Astrocyte (in vitro differentiated cells and primary cell): ENCODE measurements at regions not wholly inside any gene's neighbourhood (a gene's known extent, or its start where the extent isn't known, plus 50 kb on each side); places are given as distances from the start of the nearest gene placed in this dataset.

Source experiments
- DNase-seq: peaks from one replicate; pipeline ENCODE4 v3.0.0-alpha.2; 2010; ENCODE audit warnings: low read depth
- FAIRE-seq: peaks from 2 replicates; lab custom pipeline; 2011; peaks lifted over from hg19 to GRCh38; lab: Jason Lieb, UNC
- H2AFZ ChIP-seq: 2 replicates; pipeline ENCODE4 v1.6.0; 2012; ENCODE audit warnings: low read depth, low read length, inconsistent platforms
- H3K27ac ChIP-seq: 2 replicates; pipeline ENCODE4 v1.5.1; 2011; ENCODE audit warnings: low read depth, low read length, inconsistent platforms
- H3K27me3 ChIP-seq: 2 replicates; pipeline ENCODE4 v1.6.0; 2011; ENCODE audit warnings: low read length, inconsistent platforms; ENCODE audit not compliant: insufficient read depth
- H3K36me3 ChIP-seq: 2 replicates; pipeline ENCODE4 v1.5.1; 2011; ENCODE audit warnings: low read length, inconsistent platforms; ENCODE audit not compliant: insufficient read depth
- H3K4me1 ChIP-seq: 2 replicates; pipeline ENCODE4 v1.5.1; 2011; ENCODE audit warnings: low read length, inconsistent platforms; ENCODE audit not compliant: insufficient read depth
- H3K4me2 ChIP-seq: 2 replicates; pipeline ENCODE4 v1.6.0; 2012; ENCODE audit warnings: low read length, inconsistent platforms
- H3K4me3 ChIP-seq: 2 replicates; pipeline ENCODE4 v1.5.1; 2011; ENCODE audit warnings: low read depth, mild to moderate bottlenecking, low read length, inconsistent platforms; ENCODE audit not compliant: insufficient read depth
- H3K79me2 ChIP-seq: 2 replicates; pipeline ENCODE4 v1.6.0; 2012; ENCODE audit warnings: mild to moderate bottlenecking, low read length, inconsistent platforms; ENCODE audit not compliant: insufficient read depth
- H3K9ac ChIP-seq: 2 replicates; pipeline ENCODE4 v1.6.0; 2012; ENCODE audit warnings: mild to moderate bottlenecking, low read length, inconsistent platforms
- H3K9me3 ChIP-seq: 2 replicates; pipeline ENCODE4 v1.5.1; 2012; ENCODE audit warnings: low read depth, mild to moderate bottlenecking, low read length, inconsistent platforms; ENCODE audit not compliant: insufficient read depth
- H4K20me1 ChIP-seq: 2 replicates; pipeline ENCODE4 v1.6.0; 2012; ENCODE audit warnings: low read length, inconsistent platforms; ENCODE audit not compliant: insufficient read depth
- H3K27ac Mint-ChIP-seq: one replicate; pipeline ENCODE4 v1.8.0; 2021; ENCODE audit warnings: mild to moderate bottlenecking, mixed read lengths; ENCODE audit not compliant: unreplicated experiment
- H3K27me3 Mint-ChIP-seq: one replicate; pipeline ENCODE4 v1.8.0; 2021; ENCODE audit warnings: low read depth, mixed read lengths; ENCODE audit not compliant: unreplicated experiment
- H3K36me3 Mint-ChIP-seq: one replicate; pipeline ENCODE4 v1.8.0; 2021; ENCODE audit warnings: low read depth, mixed read lengths; ENCODE audit not compliant: unreplicated experiment
- H3K4me1 Mint-ChIP-seq: one replicate; pipeline ENCODE4 v1.8.0; 2021; ENCODE audit warnings: low read depth, mixed read lengths; ENCODE audit not compliant: unreplicated experiment
- H3K4me3 Mint-ChIP-seq: one replicate; pipeline ENCODE4 v1.8.0; 2021; ENCODE audit warnings: mild to moderate bottlenecking, moderate library complexity, mixed read lengths; ENCODE audit not compliant: unreplicated experiment
- H3K9me3 Mint-ChIP-seq: one replicate; pipeline ENCODE4 v1.8.0; 2021; ENCODE audit warnings: mild to moderate bottlenecking, mixed read lengths; ENCODE audit not compliant: unreplicated experiment
- EZH2 ChIP-seq: IDR thresholded peaks from 2 replicates; pipeline ENCODE4 v1.6.1; 2012; ENCODE audit warnings: mild to moderate bottlenecking, low read length, inconsistent platforms; ENCODE audit not compliant: insufficient read depth
- TF ChIP-seq, protein P1 (sequence below): IDR thresholded peaks from 2 replicates; pipeline ENCODE4 v1.5.1; 2011; ENCODE audit warnings: low read depth, mild to moderate bottlenecking, inconsistent platforms, low read length, moderate library complexity; ENCODE audit not compliant: insufficient read depth

DNA sequence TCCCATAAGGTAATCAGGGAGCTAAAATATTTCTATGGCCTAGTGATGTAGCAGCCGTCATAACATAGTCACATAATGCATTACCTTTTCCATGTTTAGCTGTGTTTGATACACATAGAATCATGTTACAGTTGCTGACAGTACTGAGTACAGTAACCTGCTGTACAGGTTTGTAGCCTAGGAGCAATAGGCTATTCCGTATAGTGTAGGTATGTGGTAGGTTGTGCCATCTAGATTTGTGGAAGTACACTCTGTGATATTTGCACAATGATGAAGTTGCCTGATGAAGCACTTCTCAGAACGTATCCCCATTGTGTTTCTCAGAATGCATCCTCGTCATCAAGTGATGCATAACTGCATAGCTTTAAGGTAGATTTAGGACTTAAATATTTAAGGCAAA, 495.6 kb upstream of the ZFP42 start:
- Histone ChIP-seq H3K4me2 (no peak overlapping the region), H3K27me3 (no peaks in the 10 kb centered on the region), H3K27ac (no peak overlapping the region), H3K4me3 (no peak overlapping the region), H3K4me1 (no peaks in the 10 kb centered on the region), H3K9me3 (no peaks in the 10 kb centered on the region), H3K79me2 (no peaks in the 10 kb centered on the region), H4K20me1 (no peaks in the 10 kb centered on the region), H3K36me3 (no peaks in the 10 kb centered on the region), H2AFZ (no peak overlapping the region), H3K9ac (no peak overlapping the region)
- Mint-ChIP-seq H3K9me3 (no peaks in the 10 kb centered on the region), H3K4me1 (peaks cover 10% of the 10 kb centered on the region), H3K4me3 (no peak overlapping the region), H3K36me3 (no peaks in the 10 kb centered on the region), H3K27me3 (no peaks in the 10 kb centered on the region), H3K27ac (no peak overlapping the region)
- DNase-seq (no peak), FAIRE-seq (no peak)
- TF ChIP-seq EZH2 = no peak
- TF ChIP-seq, protein P1, sequence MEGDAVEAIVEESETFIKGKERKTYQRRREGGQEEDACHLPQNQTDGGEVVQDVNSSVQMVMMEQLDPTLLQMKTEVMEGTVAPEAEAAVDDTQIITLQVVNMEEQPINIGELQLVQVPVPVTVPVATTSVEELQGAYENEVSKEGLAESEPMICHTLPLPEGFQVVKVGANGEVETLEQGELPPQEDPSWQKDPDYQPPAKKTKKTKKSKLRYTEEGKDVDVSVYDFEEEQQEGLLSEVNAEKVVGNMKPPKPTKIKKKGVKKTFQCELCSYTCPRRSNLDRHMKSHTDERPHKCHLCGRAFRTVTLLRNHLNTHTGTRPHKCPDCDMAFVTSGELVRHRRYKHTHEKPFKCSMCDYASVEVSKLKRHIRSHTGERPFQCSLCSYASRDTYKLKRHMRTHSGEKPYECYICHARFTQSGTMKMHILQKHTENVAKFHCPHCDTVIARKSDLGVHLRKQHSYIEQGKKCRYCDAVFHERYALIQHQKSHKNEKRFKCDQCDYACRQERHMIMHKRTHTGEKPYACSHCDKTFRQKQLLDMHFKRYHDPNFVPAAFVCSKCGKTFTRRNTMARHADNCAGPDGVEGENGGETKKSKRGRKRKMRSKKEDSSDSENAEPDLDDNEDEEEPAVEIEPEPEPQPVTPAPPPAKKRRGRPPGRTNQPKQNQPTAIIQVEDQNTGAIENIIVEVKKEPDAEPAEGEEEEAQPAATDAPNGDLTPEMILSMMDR = no peak

DNA sequence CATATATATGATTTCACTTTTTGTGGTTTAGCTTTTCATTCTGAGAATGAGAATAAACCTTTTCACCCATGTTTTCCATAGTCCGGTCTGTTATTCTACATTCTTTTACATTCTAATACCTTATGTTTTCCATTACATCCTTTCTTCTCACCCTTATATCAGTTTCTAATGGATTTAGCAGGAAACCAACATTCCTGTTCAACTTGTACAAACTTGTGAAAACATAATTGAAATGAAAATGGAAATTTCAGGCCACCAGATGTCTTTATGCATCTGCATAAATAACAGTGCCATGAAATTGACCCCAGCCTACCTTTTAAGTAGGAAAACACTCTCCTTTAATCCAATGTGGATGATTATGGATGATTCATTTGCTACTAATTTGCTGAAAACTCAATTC, 494.8 kb upstream of the ZFP42 start:
- Mint-ChIP-seq H3K27me3 (no peaks in the 10 kb centered on the region), H3K27ac (no peak overlapping the region), H3K9me3 (no peaks in the 10 kb centered on the region), H3K4me1 (peaks cover 10% of the 10 kb centered on the region), H3K36me3 (no peaks in the 10 kb centered on the region), H3K4me3 (no peak overlapping the region)
- Histone ChIP-seq H3K9me3 (no peaks in the 10 kb centered on the region), H3K27ac (no peak overlapping the region), H3K4me1 (no peaks in the 10 kb centered on the region), H3K4me3 (no peak overlapping the region), H4K20me1 (no peaks in the 10 kb centered on the region), H2AFZ (no peak overlapping the region), H3K79me2 (no peaks in the 10 kb centered on the region), H3K27me3 (no peaks in the 10 kb centered on the region), H3K9ac (no peak overlapping the region), H3K36me3 (no peaks in the 10 kb centered on the region), H3K4me2 (no peak overlapping the region)
- FAIRE-seq = no peak
- DNase-seq = no peak
- TF ChIP-seq, protein P1 = no peak

DNA sequence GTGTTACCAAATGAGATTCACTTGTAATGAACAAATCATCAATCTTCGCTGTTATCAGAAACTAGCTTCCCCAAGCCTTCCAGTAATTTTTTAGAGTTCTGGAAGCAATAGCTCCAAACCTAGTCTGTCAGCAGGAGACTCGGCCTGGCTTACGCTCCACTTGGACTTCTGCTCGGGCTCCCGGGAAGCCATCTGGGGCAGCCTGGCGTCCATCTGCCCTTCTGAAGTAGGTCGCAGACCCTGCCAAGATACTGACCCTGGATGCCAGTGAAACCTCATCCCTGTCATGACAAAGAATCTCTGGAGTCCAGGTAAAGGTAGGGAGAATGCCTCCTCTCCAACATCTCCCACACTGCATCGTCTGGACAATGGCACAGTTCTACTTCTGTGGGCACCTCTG, 493.8 kb upstream of the ZFP42 start:
- no peak overlapping the region for H3K4me2 ChIP-seq
- Mint-ChIP-seq H3K27me3 (no peaks in the 10 kb centered on the region), H3K4me3 (no peak overlapping the region), H3K27ac (no peak overlapping the region), H3K9me3 (no peaks in the 10 kb centered on the region), H3K4me1 (peaks cover 10% of the 10 kb centered on the region), H3K36me3 (no peaks in the 10 kb centered on the region)
- no peak overlapping the region for H3K27ac ChIP-seq
- TF ChIP-seq EZH2 = no peak
- H3K4me1 ChIP-seq = no peaks in the 10 kb centered on the region
- DNase-seq (no peak), FAIRE-seq (no peak)
- H2AFZ ChIP-seq = no peak overlapping the region
- no peaks in the 10 kb centered on the region for H3K79me2 ChIP-seq
- H3K27me3 ChIP-seq = no peaks in the 10 kb centered on the region
- H3K9ac ChIP-seq = no peak overlapping the region
- no peak overlapping the region for H3K4me3 ChIP-seq
- no peaks in the 10 kb centered on the region for H4K20me1 ChIP-seq
- H3K36me3 ChIP-seq = no peaks in the 10 kb centered on the region
- H3K9me3 ChIP-seq = no peaks in the 10 kb centered on the region
